Activated CD8-positive, alpha-beta T cell treated with anti-CD3 and anti-CD28 coated beads for 36 hours (primary cell): ENCODE measurements at regions not wholly inside any gene's neighbourhood (a gene's known extent, or its start where the extent isn't known, plus 50 kb on each side); places are given as distances from the start of the nearest gene placed in this dataset.

Experiments
- ATAC-seq: fragments of 200-7000 bp; cut with Tn5 transposase; one replicate; pipeline ENCODE4 v1.10.0; 2021; ENCODE audit warnings: mild to moderate bottlenecking, moderate library complexity
- CTCF ChIA-PET: fragments of 350-600 bp; sonication (Branson Sonifier 250); formaldehyde crosslinking; loops from one replicate; lab custom pipeline; 2021; ENCODE audit warnings: antibody characterized with exemption; lab: Charles Lee
- POLR2A ChIA-PET: fragments of 350-600 bp; sonication (Branson Sonifier 250); formaldehyde crosslinking; loops from one replicate; lab custom pipeline; 2021; ENCODE audit warnings: antibody characterized with exemption; lab: Charles Lee
- DNase-seq: peaks from one replicate; pipeline ENCODE4 v3.0.0-alpha.2; 2020
- H3K27ac Mint-ChIP-seq: one replicate; pipeline ENCODE4 v1.8.0; 2021; ENCODE audit warnings: mild to moderate bottlenecking, mixed read lengths
- H3K27me3 Mint-ChIP-seq: one replicate; pipeline ENCODE4 v1.8.0; 2021; ENCODE audit warnings: mixed read lengths
- H3K36me3 Mint-ChIP-seq: one replicate; pipeline ENCODE4 v1.8.0; 2021; ENCODE audit warnings: low read depth, mixed read lengths
- H3K4me1 Mint-ChIP-seq: one replicate; pipeline ENCODE4 v1.8.0; 2021; ENCODE audit warnings: low read depth, mixed read lengths
- H3K4me3 Mint-ChIP-seq: one replicate; pipeline ENCODE4 v1.8.0; 2021; ENCODE audit warnings: mild to moderate bottlenecking, moderate library complexity, mixed read lengths
- H3K9me3 Mint-ChIP-seq: one replicate; pipeline ENCODE4 v1.8.0; 2021; ENCODE audit warnings: mixed read lengths
- CTCF ChIP-seq: fragments of 200-600 bp; IDR thresholded peaks from one replicate; pipeline ENCODE4 v1.8.0; 2022; ENCODE audit warnings: antibody characterized with exemption, mild to moderate bottlenecking
- intact Hi-C: fragments of 100-400 bp; cut with micrococcal nuclease; formaldehyde crosslinking; loops from one replicate; pipeline ENCODE4 v1.10.0; 2022

DNA sequence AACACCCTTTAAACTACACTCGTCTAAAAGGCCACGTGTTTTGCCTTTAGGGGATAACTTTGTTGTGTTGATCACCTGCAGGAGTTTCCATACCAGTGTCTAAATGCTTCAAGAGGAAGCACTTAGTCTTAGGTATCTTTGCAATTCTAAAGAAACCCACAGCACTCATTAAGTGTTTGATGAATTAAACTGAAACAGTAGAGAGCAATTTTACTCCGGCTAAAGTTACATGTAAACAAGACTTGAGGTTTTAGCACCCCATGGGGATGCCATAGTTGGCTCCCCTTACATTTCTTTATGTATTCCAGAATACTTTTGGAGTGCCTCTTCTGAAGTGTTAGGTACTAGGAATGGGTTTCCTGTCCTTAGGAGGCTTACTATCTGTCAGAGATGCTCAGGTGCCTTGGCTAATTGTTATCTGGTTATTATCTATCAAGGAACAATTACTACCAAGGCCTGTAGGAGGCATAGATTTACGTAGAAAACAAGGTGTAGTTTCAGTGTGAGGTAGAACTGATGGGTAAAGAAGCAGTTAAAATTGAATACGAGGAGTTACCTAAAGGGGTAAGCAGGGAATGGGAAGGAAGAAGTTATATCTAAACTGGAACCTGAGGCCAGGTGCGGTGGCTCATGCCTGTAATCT is 176.8 kb upstream of the SAMSN1 start:
- POLR2A ChIA-PET = interaction anchor here (0.6 kb wide), 1 partner anchor 11 kb away, joined by 3 read pairs; no protein-coding TSS in a partner anchor
- intact Hi-C loops = no loop called here
- no peaks in the 10 kb centered on the region for H3K27me3 Mint-ChIP-seq

DNA sequence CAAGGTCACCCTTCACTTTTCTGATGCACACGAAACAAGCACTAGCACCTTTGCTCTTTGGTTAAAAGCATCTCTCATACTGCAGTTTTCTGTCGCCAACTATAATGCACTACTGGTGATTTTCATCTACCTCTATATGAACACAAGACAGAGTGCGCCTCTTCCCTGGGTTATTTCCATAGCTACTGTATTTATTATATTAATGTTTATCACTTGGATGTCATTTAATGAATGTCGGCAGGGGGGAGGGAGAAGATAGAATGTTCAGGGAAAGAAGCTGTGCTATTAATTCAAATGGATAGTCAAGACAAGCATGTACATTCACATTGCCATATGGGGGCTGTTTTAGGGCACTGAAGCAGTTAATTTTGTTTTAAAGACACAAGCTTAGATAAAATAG is 174.1 kb upstream of the SAMSN1 start:
- Mint-ChIP-seq H3K9me3 (no peaks in the 10 kb centered on the region), H3K36me3 (no peaks in the 10 kb centered on the region), H3K4me3 (no peak overlapping the region), H3K27ac (no peak overlapping the region), H3K4me1 (peaks cover 8% of the 10 kb centered on the region), H3K27me3 (no peaks in the 10 kb centered on the region)
- ChIA-PET POLR2A (no interaction called here), CTCF (no interaction called here)
- intact Hi-C loops = no loop called here
- ATAC-seq = no peak
- DNase-seq = no peak
- no peak for TF ChIP-seq CTCF

More for the DNA sequence above, 176.8 kb upstream of the SAMSN1 start:
- Mint-ChIP-seq H3K4me3 (no peak overlapping the region), H3K36me3 (no peaks in the 10 kb centered on the region), H3K27ac (no peak overlapping the region), H3K4me1 (peaks cover 8% of the 10 kb centered on the region), H3K9me3 (no peaks in the 10 kb centered on the region)
- no peak for TF ChIP-seq CTCF
- DNase-seq = no peak
- CTCF ChIA-PET = interaction anchor here (1.2 kb wide), 1 partner anchor 13 kb away, joined by 3 read pairs; no protein-coding TSS in a partner anchor
- peak; percentile 83 for ATAC-seq

DNA sequence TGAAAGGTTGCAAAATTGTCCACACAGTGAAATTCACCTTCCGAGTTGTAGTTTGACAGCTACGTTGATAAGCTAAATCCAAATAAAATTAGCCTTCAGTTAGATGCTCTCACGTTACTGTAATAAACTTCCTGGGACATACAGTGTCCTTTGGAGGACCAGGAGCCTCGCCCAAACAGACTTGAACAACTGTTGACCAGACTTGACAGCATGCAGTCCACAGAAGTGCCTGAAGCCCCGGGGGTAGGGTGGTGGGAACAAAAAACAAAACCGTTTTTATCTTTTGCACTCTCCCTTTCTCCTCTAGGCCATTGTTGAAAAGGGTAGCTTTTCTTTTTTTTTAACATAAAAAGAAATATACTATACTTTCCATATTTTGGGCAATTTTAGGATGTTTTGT is 172.8 kb upstream of the SAMSN1 start:
- H3K4me3 Mint-ChIP-seq = no peak overlapping the region
- no peak for TF ChIP-seq CTCF
- ChIA-PET POLR2A (no interaction called here), CTCF (interaction anchor here (1.0 to 2.5 kb wide), 5 partner anchors 10 to 19 kb away, joined by 3 to 10 read pairs (median 3); no protein-coding TSS in a partner anchor)
- H3K36me3 Mint-ChIP-seq = no peaks in the 10 kb centered on the region
- no peaks in the 10 kb centered on the region for H3K27me3 Mint-ChIP-seq
- ATAC-seq = no peak
- peaks cover 8% of the 10 kb centered on the region for H3K4me1 Mint-ChIP-seq
- no peak overlapping the region for H3K27ac Mint-ChIP-seq
- peaks cover under 1% of the 10 kb centered on the region for H3K9me3 Mint-ChIP-seq
- intact Hi-C loops = no loop called here
- DNase-seq = no peak

- intact Hi-C loops = no loop called here
- ChIA-PET POLR2A (no interaction called here), CTCF (interaction anchor here (2.5 kb wide), 1 partner anchor 15 kb away, joined by 10 read pairs; no protein-coding TSS in a partner anchor)
- no peak overlapping the region for H3K4me3 Mint-ChIP-seq
- no peaks in the 10 kb centered on the region for H3K27me3 Mint-ChIP-seq
- DNase-seq (no peak), ATAC-seq (no peak)
- H3K4me1 Mint-ChIP-seq = no peaks in the 10 kb centered on the region
- H3K36me3 Mint-ChIP-seq = peaks cover 2% of the 10 kb centered on the region
- TF ChIP-seq CTCF = no peak
- H3K27ac Mint-ChIP-seq = no peak overlapping the region
- peaks cover 14% of the 10 kb centered on the region for H3K9me3 Mint-ChIP-seq
Observed at GRCh38 chr21:14716761-14717396, 170.8 kb upstream of the SAMSN1 start.

GRCh38 chr21:14713109-14713508 is 167.0 kb upstream of the SAMSN1 start:
- H3K4me1 Mint-ChIP-seq = no peaks in the 10 kb centered on the region

More at GRCh38 chr21:14713109-14713508, 167.0 kb upstream of the SAMSN1 start:
- CTCF ChIA-PET = no interaction called here
- no peak for ATAC-seq
- Mint-ChIP-seq H3K9me3 (peaks cover 19% of the 10 kb centered on the region), H3K4me3 (no peak overlapping the region), H3K27ac (no peak overlapping the region), H3K27me3 (no peaks in the 10 kb centered on the region), H3K36me3 (peaks cover 2% of the 10 kb centered on the region)
- intact Hi-C loops = no loop called here
- TF ChIP-seq CTCF = no peak
- no peak for DNase-seq
- POLR2A ChIA-PET = no interaction called here
